GM19328 (cell line): ENCODE measurements at regions not wholly inside any gene's neighbourhood (a gene's known extent, or its start where the extent isn't known, plus 50 kb on each side); places are given as distances from the start of the nearest gene placed in this dataset.

Experiments used
- ATAC-seq: cut with Tn5 transposase; IDR thresholded peaks from one replicate; pipeline ENCODE4 v1.9.1; 2021; ENCODE audit warnings: mild to moderate bottlenecking, moderate library complexity; ENCODE audit not compliant: unreplicated experiment

GRCh38 chr9:82367016-82367415 is 378.4 kb downstream of the SPATA31D1 start:
- ATAC-seq: no peak

- no peak for ATAC-seq
Measured at GRCh38 chr9:82367929-82368328, 379.4 kb downstream of the SPATA31D1 start.

GRCh38 chr9:82369251-82369945 is 380.8 kb downstream of the SPATA31D1 start:
- no peak for ATAC-seq

- no peak for ATAC-seq
Measured at GRCh38 chr9:82375041-82375440, 386.5 kb downstream of the SPATA31D1 start.

GRCh38 chr9:82376677-82377232 is 388.2 kb downstream of the SPATA31D1 start:
- no peak for ATAC-seq

GRCh38 chr9:82382887-82383616 is 394.5 kb downstream of the SPATA31D1 start:
- no peak for ATAC-seq

- ATAC-seq: no peak
Measured at GRCh38 chr9:82385633-82386032, 397.1 kb downstream of the SPATA31D1 start.

GRCh38 chr9:82397534-82397933 is 409.0 kb downstream of the SPATA31D1 start:
- ATAC-seq: no peak

GRCh38 chr9:82404196-82404870 is 415.8 kb downstream of the SPATA31D1 start:
- no peak for ATAC-seq

GRCh38 chr9:82404881-82405280 is 416.3 kb downstream of the SPATA31D1 start:
- ATAC-seq: no peak

GRCh38 chr9:82406456-82407085 is 418.0 kb downstream of the SPATA31D1 start:
- no peak for ATAC-seq

- ATAC-seq: peak; percentile 82
Measured at GRCh38 chr9:82410306-82410705, 421.7 kb downstream of the SPATA31D1 start.

- peak; percentile 12 for ATAC-seq
Measured at GRCh38 chr9:82410866-82411265, 422.3 kb downstream of the SPATA31D1 start.

- ATAC-seq: no peak
Measured at GRCh38 chr9:82412586-82413305, 424.2 kb downstream of the SPATA31D1 start.

- ATAC-seq: no peak
Measured at GRCh38 chr9:82417501-82417900, 428.9 kb downstream of the SPATA31D1 start.

GRCh38 chr9:82418334-82418733 is 429.8 kb downstream of the SPATA31D1 start:
- no peak for ATAC-seq

GRCh38 chr9:82419696-82420486 is 431.3 kb downstream of the SPATA31D1 start:
- no peak for ATAC-seq

- ATAC-seq: no peak
Measured at GRCh38 chr9:82421498-82421897, 432.9 kb downstream of the SPATA31D1 start.

GRCh38 chr9:82423700-82424099 is 435.1 kb downstream of the SPATA31D1 start:
- ATAC-seq: no peak
